ENCODE measurements at regions not wholly inside any gene's neighbourhood (a gene's known extent, or its start where the extent isn't known, plus 50 kb on each side); places are given as distances from the start of the nearest gene placed in this dataset.
"Not testable (repeated sequence)": the region's sequence is repeated elsewhere in the genome, so short reads cannot be mapped to it uniquely, and the experiment has no call there.

DNA sequence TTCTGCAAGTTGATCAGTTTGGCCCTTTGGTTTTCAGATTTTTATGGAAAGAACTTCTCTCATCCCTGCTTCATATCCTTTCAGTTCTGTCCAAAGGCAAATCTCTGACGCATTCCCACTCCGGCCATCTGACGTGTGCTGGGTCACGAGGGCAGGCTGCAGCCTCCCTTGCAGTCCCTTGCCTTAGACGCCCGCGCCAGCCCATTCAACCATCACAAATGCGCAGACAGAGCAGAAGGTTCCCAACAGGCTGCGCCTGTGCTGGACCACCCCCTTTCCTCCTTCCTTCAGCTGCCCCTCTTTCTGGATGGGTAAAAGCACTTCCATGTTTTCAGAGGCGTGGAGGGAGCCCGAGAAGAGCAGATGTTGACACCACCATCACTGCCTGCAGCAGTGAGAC is 144.2 kb downstream of the BCL2L11 start:
- TF ChIP-seq, protein P1, sequence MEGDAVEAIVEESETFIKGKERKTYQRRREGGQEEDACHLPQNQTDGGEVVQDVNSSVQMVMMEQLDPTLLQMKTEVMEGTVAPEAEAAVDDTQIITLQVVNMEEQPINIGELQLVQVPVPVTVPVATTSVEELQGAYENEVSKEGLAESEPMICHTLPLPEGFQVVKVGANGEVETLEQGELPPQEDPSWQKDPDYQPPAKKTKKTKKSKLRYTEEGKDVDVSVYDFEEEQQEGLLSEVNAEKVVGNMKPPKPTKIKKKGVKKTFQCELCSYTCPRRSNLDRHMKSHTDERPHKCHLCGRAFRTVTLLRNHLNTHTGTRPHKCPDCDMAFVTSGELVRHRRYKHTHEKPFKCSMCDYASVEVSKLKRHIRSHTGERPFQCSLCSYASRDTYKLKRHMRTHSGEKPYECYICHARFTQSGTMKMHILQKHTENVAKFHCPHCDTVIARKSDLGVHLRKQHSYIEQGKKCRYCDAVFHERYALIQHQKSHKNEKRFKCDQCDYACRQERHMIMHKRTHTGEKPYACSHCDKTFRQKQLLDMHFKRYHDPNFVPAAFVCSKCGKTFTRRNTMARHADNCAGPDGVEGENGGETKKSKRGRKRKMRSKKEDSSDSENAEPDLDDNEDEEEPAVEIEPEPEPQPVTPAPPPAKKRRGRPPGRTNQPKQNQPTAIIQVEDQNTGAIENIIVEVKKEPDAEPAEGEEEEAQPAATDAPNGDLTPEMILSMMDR (conservative IDR thresholded peaks at IDR 0.05), result not testable (repeated sequence)
- TF ChIP-seq ZFX (IDR thresholded peaks at IDR 0.05), result not testable (repeated sequence)
